ENCODE measurements at regions not wholly inside any gene's neighbourhood (a gene's known extent, or its start where the extent isn't known, plus 50 kb on each side); places are given as distances from the start of the nearest gene placed in this dataset.
"Not testable (repeated sequence)": the region's sequence is repeated elsewhere in the genome, so short reads cannot be mapped to it uniquely, and the experiment has no call there.

- no peak for DNase-seq
Measured at GRCh38 chrX:1140236-1140681, 72.2 kb downstream of the CRLF2 start.

- DNase-seq, result no peak
Measured at GRCh38 chrX:1139185-1139500, 73.3 kb downstream of the CRLF2 start.

- DNase-seq, result no peak
Measured at GRCh38 chrX:1138476-1139184, 73.8 kb downstream of the CRLF2 start.

GRCh38 chrX:1137531-1137930, 74.9 kb downstream of the CRLF2 start:
- DNase-seq, result no peak

GRCh38 chrX:1136582-1136981, 75.9 kb downstream of the CRLF2 start:
- not testable (repeated sequence) for DNase-seq

GRCh38 chrX:1134976-1135375, 77.5 kb downstream of the CRLF2 start:
- no peak for DNase-seq

GRCh38 chrX:1134156-1134555, 78.3 kb downstream of the CRLF2 start:
- no peak for DNase-seq

GRCh38 chrX:1126738-1127137, 85.7 kb downstream of the CRLF2 start:
- DNase-seq, result no peak

- DNase-seq, result no peak
Measured at GRCh38 chrX:1124531-1124930, 87.9 kb downstream of the CRLF2 start.

GRCh38 chrX:1122851-1123250, 89.6 kb downstream of the CRLF2 start:
- DNase-seq, result not testable (repeated sequence)

GRCh38 chrX:1119275-1119674, 93.2 kb downstream of the CRLF2 start:
- no peak for DNase-seq

GRCh38 chrX:1118572-1119199, 93.8 kb downstream of the CRLF2 start:
- DNase-seq, result no peak

GRCh38 chrX:1115411-1115810, 97.0 kb downstream of the CRLF2 start:
- not testable (repeated sequence) for DNase-seq

GRCh38 chrX:1112321-1112720, 100.1 kb downstream of the CRLF2 start:
- DNase-seq, result no peak

- no peak for DNase-seq
Measured at GRCh38 chrX:1111601-1112300, 100.7 kb downstream of the CRLF2 start.

- no peak for DNase-seq
Measured at GRCh38 chrX:1109580-1110119, 102.8 kb downstream of the CRLF2 start.

GRCh38 chrX:1108501-1109445, 103.7 kb downstream of the CRLF2 start:
- DNase-seq, result no peak

- DNase-seq, result no peak
Measured at GRCh38 chrX:1106478-1107210, 105.8 kb downstream of the CRLF2 start.

GRCh38 chrX:1105671-1106419, 106.6 kb downstream of the CRLF2 start:
- DNase-seq, result no peak

- DNase-seq, result not testable (repeated sequence)
Measured at GRCh38 chrX:1105031-1105430, 107.4 kb downstream of the CRLF2 start.

- no peak for DNase-seq
Measured at GRCh38 chrX:1103360-1103759, 109.1 kb downstream of the CRLF2 start.
